Mesenchymal stem cell (in vitro differentiated cells and primary cell): ENCODE measurements at regions not wholly inside any gene's neighbourhood (a gene's known extent, or its start where the extent isn't known, plus 50 kb on each side); places are given as distances from the start of the nearest gene placed in this dataset.
"Not testable (repeated sequence)": the region's sequence is repeated elsewhere in the genome, so short reads cannot be mapped to it uniquely, and the experiment has no call there.

Experiments used
- DNase-seq: peaks from one replicate; pipeline ENCODE4 v3.0.0-alpha.2; 2013
- H2AFZ ChIP-seq: one replicate; pipeline ENCODE4 v1.6.1; 2013; ENCODE audit warnings: low read depth, mild to moderate bottlenecking, control low read depth, inconsistent platforms, low read length, moderate library complexity
- H2AK5ac ChIP-seq: 2 replicates; pipeline ENCODE4 v1.6.1; 2013; ENCODE audit warnings: low read length, moderate library complexity, mild to moderate bottlenecking, inconsistent platforms; ENCODE audit not compliant: severe bottlenecking
- H2BK120ac ChIP-seq: one replicate; pipeline ENCODE4 v1.6.1; 2013; ENCODE audit warnings: low read depth, mild to moderate bottlenecking, inconsistent platforms, low read length, moderate library complexity
- H2BK12ac ChIP-seq, 2 experiments: one replicate each; pipeline ENCODE4 v1.6.1; 2013; ENCODE audit warnings: inconsistent platforms in 2 of 2, low read length in 2 of 2, mild to moderate bottlenecking in 2 of 2, moderate library complexity in 2 of 2, control low read depth in 1 of 2
- H2BK15ac ChIP-seq: one replicate; pipeline ENCODE4 v1.6.1; 2013; ENCODE audit warnings: mild to moderate bottlenecking, low read depth, inconsistent platforms; ENCODE audit not compliant: poor library complexity, severe bottlenecking
- H2BK5ac ChIP-seq: 2 replicates; pipeline ENCODE4 v1.6.1; 2013; ENCODE audit warnings: low read depth, mild to moderate bottlenecking, low read length, control low read depth, inconsistent platforms; ENCODE audit not compliant: poor library complexity, severe bottlenecking
- H3K14ac ChIP-seq, 2 experiments: one replicate each; pipeline ENCODE4 v1.6.1; 2013; ENCODE audit warnings: inconsistent platforms in 2 of 2, low read length in 2 of 2, control low read depth in 1 of 2, mild to moderate bottlenecking in 1 of 2, moderate library complexity in 1 of 2
- H3K18ac ChIP-seq, 2 experiments: one replicate each; pipeline ENCODE4 v1.6.1; 2013; ENCODE audit warnings: inconsistent platforms in 2 of 2, low read length in 2 of 2, control low read depth in 1 of 2, low read depth in 1 of 2, mild to moderate bottlenecking in 1 of 2
- H3K23ac ChIP-seq, 2 experiments: one replicate each; pipeline ENCODE4 v1.6.1; 2013; ENCODE audit warnings: inconsistent platforms in 2 of 2, low read length in 2 of 2, mild to moderate bottlenecking in 2 of 2, moderate library complexity in 2 of 2, control low read depth in 1 of 2
- H3K27ac ChIP-seq: 2 replicates; pipeline ENCODE4 v1.5.1; 2013; ENCODE audit warnings: mild to moderate bottlenecking, moderate library complexity, low read length, control low read depth, inconsistent platforms; ENCODE audit not compliant: poor library complexity, severe bottlenecking
- H3K27me3 ChIP-seq, 2 experiments: 2 replicates each; pipeline versions ENCODE4 v1.6.1 to v1.7.0; 2013; ENCODE audit warnings: low read length in 2 of 2, mild to moderate bottlenecking in 2 of 2, moderate library complexity in 2 of 2, control low read depth in 1 of 2, inconsistent platforms in 1 of 2; ENCODE audit not compliant: control insufficient read depth in 1 of 2, insufficient read depth in 1 of 2
- H3K36me3 ChIP-seq, 2 experiments: 2 replicates each; pipeline versions ENCODE4 v1.6.1 to v1.7.0; 2013; ENCODE audit warnings: low read length in 2 of 2, control low read depth in 1 of 2, inconsistent platforms in 1 of 2, low read depth in 1 of 2, mild to moderate bottlenecking in 1 of 2; ENCODE audit not compliant: insufficient read depth in 2 of 2, control insufficient read depth in 1 of 2
- H3K4ac ChIP-seq, 2 experiments: one replicate each; pipeline ENCODE4 v1.6.1; 2013; ENCODE audit warnings: inconsistent platforms in 2 of 2, low read length in 2 of 2, mild to moderate bottlenecking in 2 of 2, moderate library complexity in 2 of 2, control low read depth in 1 of 2, low read depth in 1 of 2
- H3K4me1 ChIP-seq: 2 replicates; pipeline ENCODE4 v1.6.1; 2013; ENCODE audit warnings: low read depth, low read length, control low read depth; ENCODE audit not compliant: control insufficient read depth, insufficient read depth
- H3K4me2 ChIP-seq: 2 replicates; pipeline ENCODE4 v1.6.1; 2013; ENCODE audit warnings: low read length, mild to moderate bottlenecking, inconsistent platforms; ENCODE audit not compliant: poor library complexity, severe bottlenecking
- H3K4me3 ChIP-seq, 2 experiments: 2 replicates each; pipeline versions ENCODE4 v1.5.1 to v1.7.0; 2013; ENCODE audit warnings: low read length in 2 of 2, mild to moderate bottlenecking in 2 of 2, control low read depth in 1 of 2, low read depth in 1 of 2; ENCODE audit not compliant: insufficient read depth in 1 of 2
- H3K79me1 ChIP-seq: replicated peaks from 2 replicates; pipeline ENCODE4 v1.6.1; 2013; ENCODE audit warnings: mild to moderate bottlenecking, control low read depth, low read length, inconsistent platforms; ENCODE audit not compliant: poor library complexity, severe bottlenecking
- H3K9ac ChIP-seq: 2 replicates; pipeline ENCODE4 v1.7.0; 2013; ENCODE audit warnings: mild to moderate bottlenecking, low read length, moderate library complexity
- H3K9me3 ChIP-seq: 2 replicates; pipeline ENCODE4 v1.7.0; 2013; ENCODE audit warnings: mild to moderate bottlenecking, low read length; ENCODE audit not compliant: control insufficient read depth
- H4K8ac ChIP-seq: one replicate; pipeline ENCODE4 v1.6.1; 2013; ENCODE audit warnings: inconsistent platforms, mild to moderate bottlenecking, low read length, moderate library complexity
- H4K91ac ChIP-seq: one replicate; pipeline ENCODE4 v1.6.1; 2013; ENCODE audit warnings: mild to moderate bottlenecking, low read length, inconsistent platforms
- WGBS: methylation state at CpG from one replicate; pipeline ENCODE4 v1.1.7; 2013; ENCODE audit warnings: mixed read lengths; 5-methylcytosine and 5-hydroxymethylcytosine counted together

GRCh38 chr19:29042450-29042849 lies 170.5 kb downstream of the UQCRFS1 start:
- H3K4me2 ChIP-seq, result no peak overlapping the region
- no peaks in the 10 kb centered on the region for H3K4me1 ChIP-seq
- no peak overlapping the region for H3K9ac ChIP-seq
- H3K27me3 ChIP-seq, result peaks cover 0 to 17% of the 10 kb centered on the region in 2 experiments
- H3K9me3 ChIP-seq, result no peaks in the 10 kb centered on the region
- 68% methylated on average over 2 of the region's 2 CpGs for WGBS
- no peak overlapping the region for H3K4me3 ChIP-seq
- H2BK12ac ChIP-seq, result no peak overlapping the region
- H2BK120ac ChIP-seq, result no peak overlapping the region
- H3K18ac ChIP-seq, result no peak overlapping the region
- no peak overlapping the region for H2BK5ac ChIP-seq
- no peak overlapping the region for H3K23ac ChIP-seq
- H2AK5ac ChIP-seq, result no peak overlapping the region
- no peak overlapping the region for H3K4ac ChIP-seq
- no peak overlapping the region for H4K91ac ChIP-seq
- no peak overlapping the region for H3K14ac ChIP-seq
- no peaks in the 10 kb centered on the region for H3K79me1 ChIP-seq
- H4K8ac ChIP-seq, result no peak overlapping the region
- H3K27ac ChIP-seq, result no peak overlapping the region
- H2AFZ ChIP-seq, result no peak overlapping the region
- DNase-seq, result no peak
- no peak overlapping the region for H2BK15ac ChIP-seq
- no peaks in the 10 kb centered on the region for H3K36me3 ChIP-seq

GRCh38 chr19:29040951-29041350 lies 172.0 kb downstream of the UQCRFS1 start:
- no peak overlapping the region for H4K8ac ChIP-seq
- H3K4me3 ChIP-seq, result no peak overlapping the region
- H2BK15ac ChIP-seq, result no peak overlapping the region
- H3K27me3 ChIP-seq, result peaks cover 0 to 20% of the 10 kb centered on the region in 2 experiments
- no peak overlapping the region for H2BK120ac ChIP-seq
- no peak overlapping the region for H2BK5ac ChIP-seq
- H3K79me1 ChIP-seq, result no peaks in the 10 kb centered on the region
- DNase-seq, result no peak
- no peak overlapping the region for H3K27ac ChIP-seq
- 59% methylated on average over 5 of the region's 6 CpGs for WGBS
- H4K91ac ChIP-seq, result no peak overlapping the region
- no peak overlapping the region for H3K14ac ChIP-seq
- no peak overlapping the region for H3K4me2 ChIP-seq
- no peak overlapping the region for H3K23ac ChIP-seq
- H3K4me1 ChIP-seq, result no peaks in the 10 kb centered on the region
- no peaks in the 10 kb centered on the region for H3K9me3 ChIP-seq
- no peak overlapping the region for H2AK5ac ChIP-seq
- no peak overlapping the region for H3K9ac ChIP-seq
- no peak overlapping the region for H3K4ac ChIP-seq
- H3K18ac ChIP-seq, result no peak overlapping the region
- no peaks in the 10 kb centered on the region for H3K36me3 ChIP-seq
- H2BK12ac ChIP-seq, result no peak overlapping the region
- H2AFZ ChIP-seq, result no peak overlapping the region

GRCh38 chr19:29040292-29040691 lies 172.7 kb downstream of the UQCRFS1 start:
- Histone ChIP-seq H3K4me2 (no peak overlapping the region), H3K9ac (no peak overlapping the region), H3K18ac (no peak overlapping the region), H3K27ac (no peak overlapping the region), H3K9me3 (no peaks in the 10 kb centered on the region), H2BK15ac (no peak overlapping the region), H3K36me3 (no peaks in the 10 kb centered on the region), H3K14ac (no peak overlapping the region), H2BK120ac (no peak overlapping the region), H2BK12ac (no peak overlapping the region), H4K8ac (no peak overlapping the region), H3K4ac (no peak overlapping the region), H3K23ac (no peak overlapping the region), H3K79me1 (no peaks in the 10 kb centered on the region), H3K4me1 (no peaks in the 10 kb centered on the region), H3K4me3 (no peak overlapping the region), H3K27me3 (peaks cover 0 to 20% of the 10 kb centered on the region in 2 experiments), H2AFZ (no peak overlapping the region), H2AK5ac (no peak overlapping the region), H2BK5ac (no peak overlapping the region), H4K91ac (no peak overlapping the region)
- DNase-seq, result no peak
- 81% methylated on average over 7 of the region's 7 CpGs for WGBS

GRCh38 chr19:29039036-29039435 lies 173.9 kb downstream of the UQCRFS1 start:
- not testable (repeated sequence) for H3K9me3 ChIP-seq, H3K4me2 ChIP-seq, H2BK12ac ChIP-seq, H3K4ac ChIP-seq, H3K14ac ChIP-seq, H2BK120ac ChIP-seq, H3K23ac ChIP-seq, H2BK15ac ChIP-seq, H3K79me1 ChIP-seq, H3K4me3 ChIP-seq, H2AK5ac ChIP-seq, H4K91ac ChIP-seq, DNase-seq, H3K18ac ChIP-seq, H2BK5ac ChIP-seq, H3K9ac ChIP-seq, H3K27ac ChIP-seq, H4K8ac ChIP-seq, H2AFZ ChIP-seq, H3K36me3 ChIP-seq, H3K4me1 ChIP-seq
- H3K27me3 ChIP-seq, result peaks cover 0 to 20% of the 10 kb centered on the region in 2 experiments
- WGBS, result 96% methylated on average over 3 of the region's 3 CpGs
